NCI-H460 (cell line): ENCODE measurements at regions not wholly inside any gene's neighbourhood (a gene's known extent, or its start where the extent isn't known, plus 50 kb on each side); places are given as distances from the start of the nearest gene placed in this dataset.

Experiments used
- DNase-seq: peaks from one replicate; pipeline ENCODE4 v3.0.0-alpha.2; 2016; ENCODE audit warnings: low read depth; ENCODE audit errors: extremely low read depth

- DNase-seq = no peak
These were observed 1215.3 kb downstream of the BRD1 start for GRCh38 chr22:48612077-48612995.

GRCh38 chr22:48609279-48609865 is 1218.3 kb downstream of the BRD1 start:
- no peak for DNase-seq

GRCh38 chr22:48607901-48608662 is 1219.6 kb downstream of the BRD1 start:
- no peak for DNase-seq

GRCh38 chr22:48606684-48607307 is 1220.9 kb downstream of the BRD1 start:
- no peak for DNase-seq

GRCh38 chr22:48605856-48606481 is 1221.7 kb downstream of the BRD1 start:
- DNase-seq = no peak

- DNase-seq = no peak
These were observed 1222.5 kb downstream of the BRD1 start for GRCh38 chr22:48605125-48605524.

GRCh38 chr22:48603621-48604320 is 1223.9 kb downstream of the BRD1 start:
- DNase-seq = no peak

- no peak for DNase-seq
These were observed 1224.7 kb downstream of the BRD1 start for GRCh38 chr22:48602805-48603518.

GRCh38 chr22:48600681-48601080 is 1227.0 kb downstream of the BRD1 start:
- no peak for DNase-seq

- DNase-seq = no peak
These were observed 1227.5 kb downstream of the BRD1 start for GRCh38 chr22:48600171-48600570.

- DNase-seq = no peak
These were observed 1228.3 kb downstream of the BRD1 start for GRCh38 chr22:48599346-48599745.

GRCh38 chr22:48596111-48596850 is 1231.4 kb downstream of the BRD1 start:
- no peak for DNase-seq

GRCh38 chr22:48595511-48595905 is 1232.2 kb downstream of the BRD1 start:
- no peak for DNase-seq

GRCh38 chr22:48594757-48595510 is 1232.7 kb downstream of the BRD1 start:
- no peak for DNase-seq

GRCh38 chr22:48594016-48594756 is 1233.5 kb downstream of the BRD1 start:
- no peak for DNase-seq

GRCh38 chr22:48593551-48593950 is 1234.1 kb downstream of the BRD1 start:
- no peak for DNase-seq

GRCh38 chr22:48592931-48593330 is 1234.7 kb downstream of the BRD1 start:
- DNase-seq = no peak
